Heart left ventricle (tissue), 16 donors: ENCODE measurements at regions not wholly inside any gene's neighbourhood (a gene's known extent, or its start where the extent isn't known, plus 50 kb on each side); places are given as distances from the start of the nearest gene placed in this dataset.

Experiments
- ATAC-seq, 4 donors: fragments of 200-7000 bp; cut with Tn5 transposase; one replicate each; pipeline ENCODE4 v1.9.1; 2020 to 2022; ENCODE audit warnings: moderate library complexity in 4 of 4, mild to moderate bottlenecking in 3 of 4, moderate number of reproducible peaks in 1 of 4
- DNase-seq, 5 donors: peaks; one replicate each; pipeline ENCODE4 v3.0.0-alpha.2; 2020
- H3K27ac ChIP-seq, 12 donors: fragments of 200-600 bp; sonication (generic) in 4 of 12; one replicate each; pipeline versions ENCODE4 v1.5.0 to v1.8.0; 2016 to 2022; ENCODE audit warnings: mild to moderate bottlenecking in 2 of 12
- H3K27me3 ChIP-seq, 9 donors: fragments of 200-600 bp; sonication (generic) in 2 of 9; one replicate each; pipeline versions ENCODE4 v1.5.1 to v1.8.0; 2016 to 2022; ENCODE audit warnings: mild to moderate bottlenecking in 3 of 9
- H3K36me3 ChIP-seq, 9 donors: fragments of 200-600 bp; sonication (generic) in 2 of 9; one replicate each; pipeline versions ENCODE4 v1.5.0 to v1.8.0; 2018 to 2022; ENCODE audit warnings: mild to moderate bottlenecking in 2 of 9
- H3K4me1 ChIP-seq, 12 donors: fragments of 200-600 bp; sonication (generic) in 4 of 12; one replicate each; pipeline versions ENCODE4 v1.5.0 to v1.8.0; 2016 to 2022; ENCODE audit warnings: mild to moderate bottlenecking in 3 of 12
- H3K4me3 ChIP-seq, 12 donors: fragments of 200-600 bp; sonication (generic) in 4 of 12; one replicate each; pipeline versions ENCODE4 v1.5.0 to v1.8.0; 2017 to 2022; ENCODE audit warnings: mild to moderate bottlenecking in 9 of 12, moderate library complexity in 4 of 12
- H3K9me3 ChIP-seq, 12 donors: fragments of 200-600 bp; sonication (generic) in 4 of 12; one replicate each; pipeline versions ENCODE4 v1.5.0 to v1.8.0; 2016 to 2022; ENCODE audit warnings: mild to moderate bottlenecking in 1 of 12
- CTCF ChIP-seq, 12 donors: fragments of 200-600 bp; sonication (generic) in 4 of 12; IDR thresholded peaks; one replicate each; pipeline versions ENCODE4 v1.5.0 to v1.8.0; 2018 to 2022; ENCODE audit warnings: antibody characterized with exemption in 12 of 12, mild to moderate bottlenecking in 5 of 12
- POLR2A ChIP-seq, 2 donors: fragments of 450-650 bp; IDR thresholded peaks; one replicate each; pipeline ENCODE4 v1.6.1; 2017; ENCODE audit warnings: antibody characterized with exemption in 2 of 2, mild to moderate bottlenecking in 2 of 2, moderate library complexity in 2 of 2
- WGBS, 4 donors: extraction: QIAGEN DNeasy Blood & Tissue Kit in 2 of 4; methylation state at CpG; one replicate each; pipeline versions ENCODE4 v1.1.5 to v1.1.7; 2013 to 2018; 5-methylcytosine and 5-hydroxymethylcytosine counted together
- intact Hi-C, 10 donors: fragments of 100-400 bp; cut with DNase I; formaldehyde crosslinking; loops; one replicate each; pipeline versions ENCODE4 v1.11.1 to v1.14.2; 2022
- donor health status: ischemic (EF 13 %, LVEDD 7.1; RV severe dilation, severe dysfunction).
- donor health status: healthy with polysubstance abuse.
- donor health status: DM: no; HTN: yes; CAD: no.
- donor health status: DM: no; HTN: no; CAD: no.
- donor health status: ischemic (EF 25% LVEDD 6.9; RV normal size, moderate dysfunction).
- donor health status: ischemic (EF 25% LVEDD 5.7; RV mildly dilated, moderate dysfunction).
- donor health status: healthy.
- donor health status: DM: yes; HTN: yes; CAD: no.
- donor health status: ischemic (EF 35%, LVEDD 5.7; RV mildly dilated, moderate dysfunction).
- donor health status: nonischemic (EF 11% LVEDD 7.7; RV severe dilation, severe dysfunction).
- donor health status: DM: yes; HTN: yes; CAD: no.
- donor health status: PGD.
- donor health status: ischemic (EF 29% LVEDD 5.4; RV normal size, mild dysfunction).
- donor health status: nonischemic (EF 23%, LVEDD 6.1; RV moderate dilation, normal function).

- Histone ChIP-seq H3K9me3 (no peaks in the 10 kb centered on the region), H3K4me3 (no peak overlapping the region), H3K27ac (no peak overlapping the region), H3K36me3 (no peaks in the 10 kb centered on the region), H3K27me3 (no peaks in the 10 kb centered on the region), H3K4me1 (no peaks in the 10 kb centered on the region)
- DNase-seq (no peak), ATAC-seq (no peak)
- no peak for TF ChIP-seq POLR2A (IDR thresholded peaks at IDR 0.05)
- TF ChIP-seq CTCF (IDR thresholded peaks at IDR 0.05), result no peak
- intact Hi-C loops, result no loop called here
- WGBS, 4 donors, result 37 to 86% (median 72%) methylated on average over 2 of the region's 2 CpGs
Observed at GRCh38 chr3:3519266-3519665, 280.0 kb upstream of the LRRN1 start.

- no peaks in the 10 kb centered on the region for H3K36me3 ChIP-seq
- intact Hi-C loops, result no loop called here
- H3K4me1 ChIP-seq, result no peaks in the 10 kb centered on the region
- TF ChIP-seq CTCF (IDR thresholded peaks at IDR 0.05), result no peak
- no peak for TF ChIP-seq POLR2A (IDR thresholded peaks at IDR 0.05)
- ATAC-seq, result no peak
- WGBS, 4 donors, result 78 to 89% (median 87%) methylated on average over 4 of the region's 4 CpGs
- H3K9me3 ChIP-seq, result no peaks in the 10 kb centered on the region
- no peak overlapping the region for H3K4me3 ChIP-seq
- H3K27me3 ChIP-seq, result no peaks in the 10 kb centered on the region
- H3K27ac ChIP-seq, result no peak overlapping the region
- no peak for DNase-seq
Observed at GRCh38 chr3:3516996-3517395, 282.2 kb upstream of the LRRN1 start.

- no peaks in the 10 kb centered on the region for H3K9me3 ChIP-seq
- no peak for TF ChIP-seq POLR2A (IDR thresholded peaks at IDR 0.05)
- no peak overlapping the region for H3K27ac ChIP-seq
- DNase-seq, result no peak
- no peak overlapping the region for H3K4me3 ChIP-seq
- no peak for ATAC-seq
- intact Hi-C loops, result no loop called here
- no peaks in the 10 kb centered on the region for H3K27me3 ChIP-seq
- H3K36me3 ChIP-seq, result no peaks in the 10 kb centered on the region
- no peaks in the 10 kb centered on the region for H3K4me1 ChIP-seq
Observed at GRCh38 chr3:3516384-3516783, 282.8 kb upstream of the LRRN1 start.

- no peaks in the 10 kb centered on the region for H3K36me3 ChIP-seq
- no peaks in the 10 kb centered on the region for H3K4me1 ChIP-seq
- H3K4me3 ChIP-seq, result no peak overlapping the region
- WGBS, 4 donors, result 21 to 33% (median 27%) methylated on average over 6 of the region's 6 CpGs
- no peaks in the 10 kb centered on the region for H3K9me3 ChIP-seq
- TF ChIP-seq POLR2A (IDR thresholded peaks at IDR 0.05) (no peak), CTCF (IDR thresholded peaks at IDR 0.05) (no peak)
- no peaks in the 10 kb centered on the region for H3K27me3 ChIP-seq
- ATAC-seq (no peak), DNase-seq (no peak)
- no peak overlapping the region for H3K27ac ChIP-seq
- intact Hi-C loops, result no loop called here
Observed at GRCh38 chr3:3509665-3510064, 289.6 kb upstream of the LRRN1 start.

GRCh38 chr3:3504686-3505085 lies 294.5 kb upstream of the LRRN1 start:
- no peaks in the 10 kb centered on the region for H3K36me3 ChIP-seq
- no peak overlapping the region for H3K27ac ChIP-seq
- 76 to 84% (median 79%) methylated on average over 1 of the region's 1 CpG for WGBS, 4 donors
- H3K9me3 ChIP-seq, result no peaks in the 10 kb centered on the region
- H3K27me3 ChIP-seq, result no peaks in the 10 kb centered on the region
- ATAC-seq (no peak), DNase-seq (no peak)
- no peak overlapping the region for H3K4me3 ChIP-seq
- H3K4me1 ChIP-seq, result no peaks in the 10 kb centered on the region
- intact Hi-C loops, result no loop called here
- no peak for TF ChIP-seq CTCF (IDR thresholded peaks at IDR 0.05)
- TF ChIP-seq POLR2A (IDR thresholded peaks at IDR 0.05), result no peak
